GM19324 (cell line): ENCODE measurements at regions not wholly inside any gene's neighbourhood (a gene's known extent, or its start where the extent isn't known, plus 50 kb on each side); places are given as distances from the start of the nearest gene placed in this dataset.

ENCODE experiments used
- ATAC-seq: cut with Tn5 transposase; IDR thresholded peaks from one replicate; pipeline ENCODE4 v1.9.1; 2021; ENCODE audit warnings: mild to moderate bottlenecking, moderate library complexity; ENCODE audit not compliant: unreplicated experiment, low FRiP score

DNA sequence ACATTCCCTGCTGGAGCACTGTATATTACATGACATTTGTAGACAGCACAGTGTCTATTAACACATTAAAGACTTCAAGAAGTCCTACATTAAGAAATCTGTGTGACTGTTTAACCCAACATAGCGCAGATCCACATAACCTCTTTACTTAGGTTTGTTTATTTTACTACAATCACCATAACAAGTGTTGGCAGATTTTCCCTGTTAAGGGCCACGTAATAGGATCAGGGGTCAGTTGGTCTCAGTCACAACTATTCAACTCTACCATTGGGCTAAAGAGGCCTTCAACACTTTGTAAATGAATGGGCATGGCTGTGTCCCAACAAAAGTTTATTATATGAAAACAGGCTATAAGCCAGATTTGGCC is 51.3 kb upstream of the ADORA2B start:
- ATAC-seq, result no peak

DNA sequence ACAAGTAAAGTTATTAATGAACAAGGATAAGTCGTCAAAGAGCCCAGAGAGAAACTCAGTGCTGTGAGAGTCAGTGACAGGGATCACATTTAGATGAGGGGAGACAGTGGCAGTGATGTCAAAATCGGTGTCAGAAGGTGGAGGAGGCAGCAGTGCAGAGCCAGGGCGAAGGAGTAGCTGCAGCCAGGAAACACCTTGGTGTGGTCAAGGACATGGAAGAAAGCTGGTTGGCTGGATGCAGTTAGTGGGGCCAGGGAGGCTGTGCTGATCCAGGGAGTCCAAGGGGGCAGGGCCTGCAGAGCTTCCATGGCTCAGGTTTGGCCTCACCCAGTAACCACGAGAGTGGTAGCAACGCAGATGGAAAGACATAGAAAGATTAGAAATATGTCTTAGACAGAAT is 50.7 kb upstream of the ADORA2B start:
- no peak for ATAC-seq

DNA sequence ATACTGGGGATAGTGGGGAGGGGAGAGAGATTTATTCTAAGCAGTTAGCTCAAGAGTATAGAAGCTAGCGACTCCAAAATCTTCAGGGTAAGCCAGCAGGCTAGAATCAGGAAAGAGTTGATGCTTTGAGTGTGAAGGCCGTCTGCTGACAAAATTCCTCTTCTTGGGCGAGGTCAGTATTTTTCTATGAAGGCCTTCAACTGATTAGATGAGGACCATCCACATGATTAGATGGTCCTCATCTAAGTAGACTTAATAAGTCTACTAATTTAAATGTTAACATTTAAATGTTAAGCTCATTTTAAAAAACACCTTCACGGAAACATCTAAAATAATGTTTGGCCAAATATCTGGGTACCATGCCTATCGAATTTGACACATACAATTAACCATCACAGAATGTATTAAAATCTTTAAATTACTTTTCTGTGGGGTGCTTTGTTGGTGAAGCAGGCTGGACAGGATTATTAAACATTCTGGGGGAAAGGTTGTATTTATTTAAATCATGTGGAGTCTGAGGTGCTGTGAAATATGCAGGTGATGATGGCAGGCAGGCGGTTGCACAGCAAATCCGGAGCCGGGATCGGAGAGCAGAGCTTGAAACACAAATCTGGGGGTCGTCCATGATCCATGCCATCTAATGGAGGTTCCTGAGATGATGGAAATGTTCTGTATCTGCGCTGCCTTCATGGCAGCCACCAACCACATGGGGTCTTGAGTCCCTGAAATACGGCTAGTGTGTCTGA is 49.8 kb upstream of the ADORA2B start:
- no peak for ATAC-seq
